ENCODE measurements at regions not wholly inside any gene's neighbourhood (a gene's known extent, or its start where the extent isn't known, plus 50 kb on each side); places are given as distances from the start of the nearest gene placed in this dataset.

GRCh38 chr4:59664771-59665170, 1535.4 kb upstream of the ADGRL3 start (continued):
- TF ChIP-seq ZNF462 (CRISPR knock-in tag; IDR thresholded peaks at IDR 0.05): no peak
- TF ChIP-seq POLR2AphosphoS5 (IDR thresholded peaks at IDR 0.05; ENCODE audit: low read depth): no peak
- no peak for TF ChIP-seq ZNF331 (CRISPR knock-in tag; IDR thresholded peaks at IDR 0.05; ENCODE audit: low read depth)

- Histone ChIP-seq H3K9me2 (ENCODE audit: insufficient read depth) (no peaks in the 10 kb centered on the region), H4K20me1 (replicated peaks; ENCODE audit: insufficient read depth) (no peaks in the 10 kb centered on the region), H3K79me2 (replicated peaks; ENCODE audit: insufficient read depth) (no peaks in the 10 kb centered on the region), H3K27ac (ENCODE audit: low read depth) (no peak overlapping the region), H3F3A (replicated peaks; ENCODE audit: low read depth) (no peaks in the 10 kb centered on the region), H3K36me3 (ENCODE audit: insufficient read depth) (no peaks in the 10 kb centered on the region), H2AFZ (no peak overlapping the region), H3K4me2 (no peak overlapping the region), H3K27me3 (ENCODE audit: insufficient read depth) (no peaks in the 10 kb centered on the region), H3K4me1 (ENCODE audit: insufficient read depth) (peaks cover 9% of the 10 kb centered on the region), H3K4me3 (no peak overlapping the region)
- DNase-seq (ENCODE audit: low spot score): no peak
- Mint-ChIP-seq H3K4me1 (peaks cover 14% of the 10 kb centered on the region), H3K36me3 (ENCODE audit: low read depth) (no peaks in the 10 kb centered on the region), H3K27ac (no peak overlapping the region), H3K27me3 (ENCODE audit: insufficient read depth, low read depth, poor library complexity) (no peaks in the 10 kb centered on the region), H3K4me3 (no peak overlapping the region), H3K9me3 (peaks cover 3% of the 10 kb centered on the region; the same call in 2 of the 3 replicates)
- ATAC-seq: no peak
- TF ChIP-seq, protein P1, sequence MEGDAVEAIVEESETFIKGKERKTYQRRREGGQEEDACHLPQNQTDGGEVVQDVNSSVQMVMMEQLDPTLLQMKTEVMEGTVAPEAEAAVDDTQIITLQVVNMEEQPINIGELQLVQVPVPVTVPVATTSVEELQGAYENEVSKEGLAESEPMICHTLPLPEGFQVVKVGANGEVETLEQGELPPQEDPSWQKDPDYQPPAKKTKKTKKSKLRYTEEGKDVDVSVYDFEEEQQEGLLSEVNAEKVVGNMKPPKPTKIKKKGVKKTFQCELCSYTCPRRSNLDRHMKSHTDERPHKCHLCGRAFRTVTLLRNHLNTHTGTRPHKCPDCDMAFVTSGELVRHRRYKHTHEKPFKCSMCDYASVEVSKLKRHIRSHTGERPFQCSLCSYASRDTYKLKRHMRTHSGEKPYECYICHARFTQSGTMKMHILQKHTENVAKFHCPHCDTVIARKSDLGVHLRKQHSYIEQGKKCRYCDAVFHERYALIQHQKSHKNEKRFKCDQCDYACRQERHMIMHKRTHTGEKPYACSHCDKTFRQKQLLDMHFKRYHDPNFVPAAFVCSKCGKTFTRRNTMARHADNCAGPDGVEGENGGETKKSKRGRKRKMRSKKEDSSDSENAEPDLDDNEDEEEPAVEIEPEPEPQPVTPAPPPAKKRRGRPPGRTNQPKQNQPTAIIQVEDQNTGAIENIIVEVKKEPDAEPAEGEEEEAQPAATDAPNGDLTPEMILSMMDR (conservative IDR thresholded peaks at IDR 0.05; ENCODE audit: low read depth in 2 of 2): no peak
- no peak for TF ChIP-seq EZH2 (IDR thresholded peaks at IDR 0.05; ENCODE audit: low read depth, unreplicated experiment)
- no peak for TF ChIP-seq JUNB (IDR thresholded peaks at IDR 0.05; ENCODE audit: unreplicated experiment)
- TF ChIP-seq REST (IDR thresholded peaks at IDR 0.05; ENCODE audit: unreplicated experiment): no peak
- TF ChIP-seq, protein P2, sequence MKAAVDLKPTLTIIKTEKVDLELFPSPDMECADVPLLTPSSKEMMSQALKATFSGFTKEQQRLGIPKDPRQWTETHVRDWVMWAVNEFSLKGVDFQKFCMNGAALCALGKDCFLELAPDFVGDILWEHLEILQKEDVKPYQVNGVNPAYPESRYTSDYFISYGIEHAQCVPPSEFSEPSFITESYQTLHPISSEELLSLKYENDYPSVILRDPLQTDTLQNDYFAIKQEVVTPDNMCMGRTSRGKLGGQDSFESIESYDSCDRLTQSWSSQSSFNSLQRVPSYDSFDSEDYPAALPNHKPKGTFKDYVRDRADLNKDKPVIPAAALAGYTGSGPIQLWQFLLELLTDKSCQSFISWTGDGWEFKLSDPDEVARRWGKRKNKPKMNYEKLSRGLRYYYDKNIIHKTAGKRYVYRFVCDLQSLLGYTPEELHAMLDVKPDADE (IDR thresholded peaks at IDR 0.05): no peak
- TF ChIP-seq ZNF114 (CRISPR knock-in tag; IDR thresholded peaks at IDR 0.05): no peak
- no peak for TF ChIP-seq CREB1 (CRISPR knock-in tag; IDR thresholded peaks at IDR 0.05; ENCODE audit: low read depth)
Observed at GRCh38 chr4:59666645-59667044, 1533.5 kb upstream of the ADGRL3 start.
